ENCODE measurements at regions not wholly inside any gene's neighbourhood (a gene's known extent, or its start where the extent isn't known, plus 50 kb on each side); places are given as distances from the start of the nearest gene placed in this dataset.
"Not testable (repeated sequence)": the region's sequence is repeated elsewhere in the genome, so short reads cannot be mapped to it uniquely, and the experiment has no call there.

GRCh38 chr5:121640298-121640697 lies 211.4 kb upstream of the FTMT start:
- TF ChIP-seq CTCF (conservative IDR thresholded peaks at IDR 0.05) = no peak
- TF ChIP-seq ZFX (IDR thresholded peaks at IDR 0.05) = no peak
- no peak overlapping the region for H3K27ac ChIP-seq

GRCh38 chr5:121658221-121658620 lies 193.5 kb upstream of the FTMT start:
- TF ChIP-seq ZFX (IDR thresholded peaks at IDR 0.05) (no peak), CTCF (conservative IDR thresholded peaks at IDR 0.05) (no peak)

GRCh38 chr5:121660142-121660541 lies 191.5 kb upstream of the FTMT start:
- H3K27ac ChIP-seq = no peak overlapping the region
- TF ChIP-seq ZFX (IDR thresholded peaks at IDR 0.05) (no peak), CTCF (conservative IDR thresholded peaks at IDR 0.05) (no peak)

More at GRCh38 chr5:121658221-121658620, 193.5 kb upstream of the FTMT start:
- no peak overlapping the region for H3K27ac ChIP-seq

GRCh38 chr5:121665542-121665941 lies 186.1 kb upstream of the FTMT start:
- H3K27ac ChIP-seq = not testable (repeated sequence)

- TF ChIP-seq ZFX (IDR thresholded peaks at IDR 0.05) (no peak), CTCF (conservative IDR thresholded peaks at IDR 0.05) (no peak)
These were observed 184.4 kb upstream of the FTMT start for GRCh38 chr5:121667292-121667691.

GRCh38 chr5:121668635-121669034 lies 183.0 kb upstream of the FTMT start:
- TF ChIP-seq CTCF (conservative IDR thresholded peaks at IDR 0.05) (no peak), ZFX (IDR thresholded peaks at IDR 0.05) (no peak)

More at GRCh38 chr5:121667292-121667691, 184.4 kb upstream of the FTMT start:
- H3K27ac ChIP-seq = no peak overlapping the region

GRCh38 chr5:121671624-121672023 lies 180.1 kb upstream of the FTMT start:
- H3K27ac ChIP-seq = no peak overlapping the region
- TF ChIP-seq CTCF (conservative IDR thresholded peaks at IDR 0.05) = no peak
- TF ChIP-seq ZFX (IDR thresholded peaks at IDR 0.05) = no peak

More at GRCh38 chr5:121668635-121669034, 183.0 kb upstream of the FTMT start:
- H3K27ac ChIP-seq = no peak overlapping the region

- H3K27ac ChIP-seq = no peak overlapping the region
- TF ChIP-seq ZFX (IDR thresholded peaks at IDR 0.05) (no peak), CTCF (conservative IDR thresholded peaks at IDR 0.05) (no peak)
These were observed 175.8 kb upstream of the FTMT start for GRCh38 chr5:121675924-121676323.

Data from C4-2B (cell line).